ENCODE measurements at regions not wholly inside any gene's neighbourhood (a gene's known extent, or its start where the extent isn't known, plus 50 kb on each side); places are given as distances from the start of the nearest gene placed in this dataset.

DNA sequence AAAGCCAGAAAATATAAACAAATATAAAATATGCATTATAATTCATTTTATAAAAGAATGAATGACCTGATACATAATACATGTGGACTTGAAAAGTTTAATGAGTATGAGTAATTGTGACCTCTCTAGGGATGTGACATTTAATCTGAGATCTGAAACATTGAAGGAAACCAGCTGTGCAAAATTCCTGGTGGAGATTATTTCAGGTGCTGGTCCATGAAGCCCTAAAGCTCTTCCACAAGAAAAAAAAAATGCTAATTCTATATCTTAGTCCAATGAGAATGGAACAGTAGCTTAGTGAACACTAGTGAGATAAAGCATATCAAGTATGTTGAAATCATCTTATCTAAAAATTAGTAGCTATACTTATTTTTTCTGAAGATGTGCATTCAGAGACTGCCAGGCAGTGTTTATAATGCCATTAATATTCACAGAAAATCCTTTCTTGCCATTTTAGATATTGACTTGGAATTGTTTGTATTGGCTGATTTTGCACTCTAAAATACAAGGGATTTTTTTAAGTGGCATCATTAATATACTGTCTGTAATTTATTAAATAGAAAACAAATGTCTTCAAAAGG, 1485.9 kb downstream of the PLA2G4A start:
- no peak for DNase-seq (ENCODE audit: low spot score)

DNA sequence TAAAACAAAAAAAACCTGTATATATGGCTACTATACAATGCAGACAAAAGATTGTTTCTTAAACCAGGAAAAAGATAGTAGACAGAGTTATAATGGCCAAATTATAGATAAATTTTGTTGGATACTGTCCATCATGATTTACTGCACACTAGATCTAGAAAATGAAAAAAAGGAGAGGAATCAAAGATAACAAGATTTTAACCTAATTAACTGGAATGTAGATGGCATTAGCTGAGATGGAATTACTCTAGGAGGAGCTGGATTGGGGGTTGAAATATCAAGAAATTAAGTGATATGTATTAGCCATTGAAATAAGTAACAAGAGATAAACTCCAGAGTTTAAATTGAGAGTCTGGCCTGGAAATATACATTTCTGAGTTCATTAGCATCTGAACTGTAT, 1489.1 kb downstream of the PLA2G4A start:
- no peak for DNase-seq (ENCODE audit: low spot score)

GRCh38 chr1:188325211-188325610, 1496.5 kb downstream of the PLA2G4A start:
- DNase-seq (ENCODE audit: low spot score): no peak

DNA sequence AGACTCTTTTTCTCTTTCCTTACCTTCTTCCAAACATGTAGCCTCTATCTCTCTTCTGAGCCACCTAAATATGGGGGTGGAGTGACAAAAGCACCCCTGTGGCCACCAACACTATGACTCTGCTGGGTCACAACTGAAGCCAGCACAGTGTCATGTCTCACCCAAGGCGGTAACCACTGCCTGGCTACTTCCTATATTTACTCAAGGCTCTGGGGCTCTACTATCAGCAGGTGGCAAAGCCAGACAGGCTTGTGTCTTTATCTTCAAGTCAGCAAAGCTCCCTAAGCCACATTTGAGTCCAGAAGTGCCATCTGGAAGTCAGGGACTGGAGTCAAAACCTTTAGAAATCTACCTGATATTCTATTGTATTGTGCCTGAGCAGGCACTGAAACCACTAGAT, 1515.2 kb downstream of the PLA2G4A start:
- no peak for DNase-seq (ENCODE audit: low spot score)

- no peak for DNase-seq (ENCODE audit: low spot score)
Observed at GRCh38 chr1:188350104-188350503, 1521.4 kb downstream of the PLA2G4A start.

- DNase-seq (ENCODE audit: low spot score): no peak
Observed at GRCh38 chr1:188355082-188355481, 1526.3 kb downstream of the PLA2G4A start.

- DNase-seq (ENCODE audit: low spot score): no peak
Observed at GRCh38 chr1:188355847-188356246, 1527.1 kb downstream of the PLA2G4A start.

DNA sequence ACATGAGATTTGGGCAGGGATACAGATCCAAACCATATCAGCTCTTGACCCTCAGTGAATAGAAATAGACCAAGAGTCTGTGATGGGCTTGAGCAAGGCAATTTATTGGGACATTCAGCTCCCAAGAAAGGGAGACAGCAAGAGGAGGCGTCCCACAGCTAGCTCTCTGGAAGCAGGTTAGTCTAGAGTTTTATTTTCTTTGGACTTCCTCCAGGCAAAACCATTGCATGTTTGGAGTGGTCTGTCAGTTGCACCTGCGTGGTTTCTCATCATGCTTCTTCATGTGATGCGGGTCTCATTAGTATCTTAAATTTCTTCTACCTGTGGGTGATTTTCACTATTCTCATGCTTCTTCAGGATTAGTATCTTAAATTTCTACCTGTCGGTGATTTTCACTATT, 1530.6 kb downstream of the PLA2G4A start:
- DNase-seq (ENCODE audit: low spot score): no peak

DNA sequence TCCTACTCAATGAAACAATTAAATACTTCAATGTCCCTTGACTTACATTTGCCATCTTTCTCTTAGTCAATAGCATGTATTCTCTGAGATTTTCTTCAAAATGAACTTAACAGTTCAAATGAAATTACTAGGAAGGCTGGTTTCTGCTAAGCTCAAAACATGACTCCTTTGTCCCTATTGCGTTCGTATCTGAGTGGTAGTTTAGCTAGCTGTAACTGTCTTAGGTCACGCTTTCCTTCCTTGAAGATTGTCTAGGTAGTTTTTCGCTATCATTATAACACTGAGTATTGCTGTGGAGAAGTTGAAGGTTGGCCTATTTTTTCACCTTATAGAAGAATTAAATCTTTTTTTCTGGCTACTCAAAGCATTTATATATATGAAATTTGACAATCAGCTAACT, 1535.2 kb downstream of the PLA2G4A start:
- DNase-seq (ENCODE audit: low spot score): no peak

DNA sequence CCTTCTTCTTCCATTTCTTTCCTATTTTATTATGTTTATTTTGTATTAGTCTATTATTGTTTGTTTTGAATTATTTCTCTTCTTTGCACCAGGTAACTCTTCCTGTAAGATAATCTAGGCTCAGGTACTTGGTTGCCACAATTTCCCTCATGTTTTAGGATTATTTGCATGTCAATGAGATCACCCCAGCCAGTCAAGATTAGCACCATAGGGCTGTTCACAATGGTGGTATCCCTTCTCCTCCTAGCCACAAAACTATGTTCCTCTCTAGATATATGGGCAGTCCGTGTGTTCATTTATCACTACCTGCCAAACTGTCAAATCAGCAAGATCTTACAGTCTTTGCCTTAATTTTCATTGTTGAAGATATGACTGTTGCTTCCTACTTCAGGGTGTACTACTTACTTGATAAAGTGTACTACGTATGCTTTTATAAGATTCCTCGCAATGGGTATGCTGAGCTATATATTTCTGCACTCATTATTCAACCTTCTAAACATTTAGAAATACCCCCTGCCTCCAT, 1536.2 kb downstream of the PLA2G4A start:
- DNase-seq (ENCODE audit: low spot score): no peak

GRCh38 chr1:188365874-188366273, 1537.1 kb downstream of the PLA2G4A start:
- DNase-seq (ENCODE audit: low spot score): no peak

GRCh38 chr1:188367661-188368060, 1538.9 kb downstream of the PLA2G4A start:
- no peak for DNase-seq (ENCODE audit: low spot score)

DNA sequence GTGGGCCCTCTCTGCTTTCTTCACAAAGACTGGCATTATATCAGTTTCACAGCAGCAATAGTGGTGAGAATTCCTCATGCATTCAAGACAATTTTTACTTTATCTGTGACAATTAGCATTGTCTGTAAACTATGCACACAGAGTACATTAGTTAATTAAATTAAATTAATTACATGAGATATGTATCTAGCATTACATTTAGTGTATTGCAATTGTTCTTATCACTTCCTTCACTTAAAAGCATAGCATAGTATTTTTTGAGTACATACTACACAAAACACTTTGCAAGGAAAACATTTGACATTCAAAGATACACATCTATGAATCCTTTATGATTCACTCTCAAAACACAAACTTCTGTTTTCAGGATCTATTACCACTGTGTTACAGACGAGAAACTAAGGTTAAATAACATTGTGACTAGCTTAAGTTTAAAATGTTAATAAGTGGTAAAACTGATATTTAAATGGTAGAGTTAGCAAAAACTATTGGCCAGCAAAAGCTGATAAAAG, 1542.6 kb downstream of the PLA2G4A start:
- no peak for DNase-seq (ENCODE audit: low spot score)

GRCh38 chr1:188372821-188373220, 1544.1 kb downstream of the PLA2G4A start:
- no peak for DNase-seq (ENCODE audit: low spot score)

DNA sequence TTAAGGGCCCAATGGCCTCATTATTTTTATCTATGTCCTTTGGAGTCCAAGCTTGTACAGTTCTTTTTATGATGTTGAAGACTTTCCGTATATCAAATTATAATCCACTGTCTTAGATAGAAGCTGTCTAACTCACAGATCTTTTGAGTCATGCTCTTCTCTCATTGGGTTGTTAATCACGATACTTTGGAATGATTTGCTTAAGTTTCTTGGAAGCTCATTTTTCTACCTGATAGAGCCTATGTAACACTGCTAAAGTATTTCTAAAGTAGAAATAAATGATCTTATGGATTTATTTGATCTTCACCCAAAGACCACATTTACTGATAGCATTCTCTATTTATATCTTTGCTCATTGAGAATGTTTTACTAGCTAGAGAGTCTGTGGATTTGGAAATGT, 1554.1 kb downstream of the PLA2G4A start:
- DNase-seq (ENCODE audit: low spot score): no peak

GRCh38 chr1:188386161-188386560, 1557.4 kb downstream of the PLA2G4A start:
- DNase-seq (ENCODE audit: low spot score): no peak

DNA sequence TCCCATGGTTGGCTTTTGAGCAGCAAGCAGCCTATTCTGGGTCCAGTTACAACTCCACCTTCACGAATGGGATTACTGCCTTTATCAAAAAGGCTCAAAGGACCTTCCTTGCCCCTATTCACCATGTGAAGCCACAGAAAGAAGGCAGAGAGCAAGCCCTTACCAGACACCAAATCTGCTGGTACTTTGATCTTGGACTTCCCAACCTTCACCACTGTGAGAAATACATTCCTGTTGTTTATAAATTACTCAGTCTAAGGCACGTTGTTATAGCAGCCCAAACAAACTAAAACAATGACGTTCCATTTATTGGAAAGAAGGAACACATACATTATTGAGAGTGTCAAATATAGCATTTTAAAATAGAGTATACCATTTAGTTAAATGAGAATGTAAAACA, 1557.9 kb downstream of the PLA2G4A start:
- no peak for DNase-seq (ENCODE audit: low spot score)

DNA sequence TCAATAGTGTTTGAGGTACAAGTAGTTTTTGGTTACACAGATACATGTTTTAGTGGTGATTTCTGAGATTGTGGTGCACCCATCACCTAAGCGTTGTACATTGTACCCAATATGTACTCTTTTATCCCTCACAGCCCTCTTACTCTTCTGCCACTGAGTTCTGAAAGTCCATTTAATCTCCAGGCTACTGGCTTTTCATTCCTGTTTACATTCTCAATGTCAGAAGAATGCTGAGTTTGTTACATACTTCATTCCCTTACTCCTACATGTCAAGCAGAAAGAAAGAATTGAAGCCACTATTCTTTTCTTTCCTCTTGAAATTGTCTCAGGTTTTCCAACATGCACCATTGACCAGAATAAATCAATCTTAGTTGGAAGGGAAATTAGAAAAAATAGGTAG, 1565.9 kb downstream of the PLA2G4A start:
- DNase-seq (ENCODE audit: low spot score): no peak

GRCh38 chr1:188397521-188397920, 1568.8 kb downstream of the PLA2G4A start:
- DNase-seq (ENCODE audit: low spot score): no peak

DNA sequence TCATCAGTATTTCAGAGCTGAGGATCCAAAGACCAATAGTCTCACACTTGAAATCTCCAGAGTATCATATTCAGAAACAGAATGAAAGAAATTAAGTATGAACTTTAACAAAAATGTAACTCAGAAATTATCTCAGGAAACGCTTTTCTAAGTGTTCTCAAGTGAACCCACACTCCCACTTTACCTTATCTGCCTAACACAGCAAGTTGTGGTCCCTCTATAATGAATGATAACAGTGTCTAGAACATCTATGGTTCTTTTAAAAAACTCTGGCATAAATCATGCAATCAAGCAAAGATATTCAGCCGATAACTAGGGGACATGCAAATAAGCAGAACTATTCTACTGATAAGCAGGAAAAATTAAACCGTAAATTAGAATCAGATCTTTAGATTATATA, 1574.2 kb downstream of the PLA2G4A start:
- DNase-seq (ENCODE audit: low spot score): no peak

DNA sequence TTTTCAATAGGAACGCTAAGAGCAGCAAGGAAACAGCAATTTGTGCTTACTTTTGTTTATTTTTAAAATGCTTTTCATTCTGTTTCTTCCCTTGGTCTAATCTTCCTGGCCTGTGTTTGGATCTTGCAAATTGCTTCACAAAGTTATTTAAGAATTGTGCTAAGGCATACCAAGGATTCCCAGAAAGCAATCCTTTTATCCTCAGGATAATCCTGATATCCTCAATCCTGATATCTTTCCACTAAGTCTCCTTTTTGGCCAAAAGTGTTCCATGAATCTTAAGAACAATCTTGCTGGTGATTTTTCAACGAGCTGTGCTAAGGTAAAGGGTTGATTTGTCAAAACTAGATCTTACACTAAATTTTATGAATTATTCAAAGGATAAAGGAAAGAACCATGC, 1577.9 kb downstream of the PLA2G4A start:
- DNase-seq (ENCODE audit: low spot score): no peak

GRCh38 chr1:188420177-188420576, 1591.4 kb downstream of the PLA2G4A start:
- no peak for DNase-seq (ENCODE audit: low spot score)

- DNase-seq (ENCODE audit: low spot score): no peak
Observed at GRCh38 chr1:188423073-188423472, 1594.3 kb downstream of the PLA2G4A start.

DNA sequence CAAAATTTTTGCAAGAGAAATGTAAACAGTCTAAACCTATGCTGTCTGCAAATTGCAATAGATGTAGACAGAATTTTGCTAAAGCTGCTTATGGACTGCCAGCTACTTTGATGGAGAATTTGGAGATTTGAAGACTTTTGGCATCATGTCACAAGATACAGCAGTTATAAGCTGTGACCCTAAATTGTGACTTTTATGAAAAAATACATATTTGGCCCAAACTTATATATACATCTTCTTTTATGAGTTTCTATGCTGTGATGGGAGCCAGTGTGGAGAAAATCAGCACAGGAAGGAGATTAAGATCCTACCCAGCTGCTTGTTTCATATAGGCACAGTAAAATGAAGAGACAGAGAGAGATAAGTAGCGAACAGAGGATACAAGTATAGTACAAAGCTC, 1595.4 kb downstream of the PLA2G4A start:
- no peak for DNase-seq (ENCODE audit: low spot score)
